ENCODE measurements at regions not wholly inside any gene's neighbourhood (a gene's known extent, or its start where the extent isn't known, plus 50 kb on each side); places are given as distances from the start of the nearest gene placed in this dataset.
"Not testable (repeated sequence)": the region's sequence is repeated elsewhere in the genome, so short reads cannot be mapped to it uniquely, and the experiment has no call there.

GRCh38 chr19:28736528-28736927, 476.4 kb downstream of the UQCRFS1 start:
- no peak for DNase-seq (ENCODE audit: low read depth)

GRCh38 chr19:28731577-28731976, 481.4 kb downstream of the UQCRFS1 start:
- DNase-seq (ENCODE audit: low read depth): no peak

- DNase-seq (ENCODE audit: low read depth): no peak
These were observed 482.0 kb downstream of the UQCRFS1 start for GRCh38 chr19:28730791-28731512.

- DNase-seq (ENCODE audit: low read depth): no peak
These were observed 485.3 kb downstream of the UQCRFS1 start for GRCh38 chr19:28727480-28728159.

- DNase-seq (ENCODE audit: low read depth): no peak
These were observed 486.1 kb downstream of the UQCRFS1 start for GRCh38 chr19:28726533-28727479.

- DNase-seq (ENCODE audit: low read depth): no peak
These were observed 494.0 kb downstream of the UQCRFS1 start for GRCh38 chr19:28718909-28719308.

- no peak for DNase-seq (ENCODE audit: low read depth)
These were observed 497.8 kb downstream of the UQCRFS1 start for GRCh38 chr19:28715157-28715556.

GRCh38 chr19:28711411-28711810, 501.5 kb downstream of the UQCRFS1 start:
- no peak for DNase-seq (ENCODE audit: low read depth)

GRCh38 chr19:28710278-28710677, 502.7 kb downstream of the UQCRFS1 start:
- no peak for DNase-seq (ENCODE audit: low read depth)

- DNase-seq (ENCODE audit: low read depth): no peak
These were observed 506.3 kb downstream of the UQCRFS1 start for GRCh38 chr19:28706693-28707092.

- no peak for DNase-seq (ENCODE audit: low read depth)
These were observed 507.9 kb downstream of the UQCRFS1 start for GRCh38 chr19:28705008-28705407.

GRCh38 chr19:28703400-28703956, 509.5 kb downstream of the UQCRFS1 start:
- DNase-seq (ENCODE audit: low read depth): no peak

GRCh38 chr19:28701491-28701890, 511.5 kb downstream of the UQCRFS1 start:
- DNase-seq (ENCODE audit: low read depth): no peak

GRCh38 chr19:28700176-28700575, 512.8 kb downstream of the UQCRFS1 start:
- no peak for DNase-seq (ENCODE audit: low read depth)

- no peak for DNase-seq (ENCODE audit: low read depth)
These were observed 515.6 kb downstream of the UQCRFS1 start for GRCh38 chr19:28697308-28697707.

GRCh38 chr19:28694812-28695211, 518.1 kb downstream of the UQCRFS1 start:
- no peak for DNase-seq (ENCODE audit: low read depth)

GRCh38 chr19:28691683-28692082, 521.3 kb downstream of the UQCRFS1 start:
- no peak for DNase-seq (ENCODE audit: low read depth)

- DNase-seq (ENCODE audit: low read depth): not testable (repeated sequence)
These were observed 523.5 kb downstream of the UQCRFS1 start for GRCh38 chr19:28689464-28689863.

GRCh38 chr19:28687296-28687695, 525.7 kb downstream of the UQCRFS1 start:
- DNase-seq (ENCODE audit: low read depth): no peak

- DNase-seq (ENCODE audit: low read depth): no peak
These were observed 526.2 kb downstream of the UQCRFS1 start for GRCh38 chr19:28686756-28687155.

GRCh38 chr19:28685802-28686201, 527.1 kb downstream of the UQCRFS1 start:
- no peak for DNase-seq (ENCODE audit: low read depth)

- DNase-seq (ENCODE audit: low read depth): not testable (repeated sequence)
These were observed 527.9 kb downstream of the UQCRFS1 start for GRCh38 chr19:28685077-28685476.

Measured in stimulated activated CD8-positive, alpha-beta memory T cell treated with anti-CD3 and anti-CD28 coated beads, Interleukin-12 subunit alpha, Interleukin-12 subunit beta, amount 100 ng/mL, for 1 hour (primary cell).